Liver (tissue), 8 donors: ENCODE measurements at regions not wholly inside any gene's neighbourhood (a gene's known extent, or its start where the extent isn't known, plus 50 kb on each side); places are given as distances from the start of the nearest gene placed in this dataset.

Source experiments
- DNase-seq: peaks from one replicate; pipeline ENCODE4 v3.0.0-alpha.2; 2017; ENCODE audit warnings: low spot score
- H3K27ac ChIP-seq, 2 donors: one replicate each; pipeline ENCODE4 v1.7.0; 2013; ENCODE audit warnings: inconsistent platforms in 2 of 2, low read length in 2 of 2, control low read depth in 1 of 2, low read depth in 1 of 2, mild to moderate bottlenecking in 1 of 2
- H3K27me3 ChIP-seq, 4 donors: one replicate each; pipeline versions ENCODE4 v1.6.1 to v1.7.0; 2013; ENCODE audit warnings: low read length in 3 of 4, inconsistent platforms in 1 of 4, mild to moderate bottlenecking in 1 of 4, moderate library complexity in 1 of 4; ENCODE audit not compliant: control insufficient read depth in 4 of 4, insufficient read depth in 4 of 4
- H3K36me3 ChIP-seq, 4 donors: one replicate each; pipeline versions ENCODE4 v1.6.1 to v1.7.0; 2013; ENCODE audit warnings: low read length in 3 of 4, mild to moderate bottlenecking in 3 of 4, low read depth in 1 of 4, moderate library complexity in 1 of 4; ENCODE audit not compliant: control insufficient read depth in 4 of 4, insufficient read depth in 3 of 4
- H3K4me1 ChIP-seq, 4 donors: one replicate each; pipeline versions ENCODE4 v1.6.1 to v1.7.0; 2013; ENCODE audit warnings: low read length in 3 of 4, mild to moderate bottlenecking in 3 of 4, moderate library complexity in 1 of 4; ENCODE audit not compliant: control insufficient read depth in 4 of 4, insufficient read depth in 4 of 4
- H3K4me3 ChIP-seq, 3 donors: one replicate each; pipeline versions ENCODE4 v1.6.1 to v1.7.0; 2013; ENCODE audit warnings: low read length in 3 of 3, control low read depth in 1 of 3, low read depth in 1 of 3, mild to moderate bottlenecking in 1 of 3
- H3K9ac ChIP-seq, 2 donors: one replicate each; pipeline ENCODE4 v1.7.0; 2013; ENCODE audit warnings: low read length in 2 of 2, mild to moderate bottlenecking in 2 of 2, moderate library complexity in 2 of 2, control low read depth in 1 of 2, low read depth in 1 of 2
- H3K9me3 ChIP-seq, 4 donors: one replicate each; pipeline versions ENCODE4 v1.6.1 to v1.7.0; 2013; ENCODE audit warnings: low read length in 3 of 4; ENCODE audit not compliant: control insufficient read depth in 4 of 4
- CTCF ChIP-seq: fragments of 150-350 bp; IDR thresholded peaks from 2 replicates; pipeline ENCODE4 v1.5.1; 2017; ENCODE audit warnings: improper control_type of control experiment, low read depth, low read length; ENCODE audit not compliant: missing input control
- EGR1 ChIP-seq, 2 donors: IDR thresholded peaks; 2 replicates each; pipeline ENCODE4 v1.6.1; 2016 to 2018; ENCODE audit warnings: antibody characterized with exemption in 2 of 2, low read depth in 2 of 2
- GABPA ChIP-seq, 2 donors: IDR thresholded peaks in 1 of 2; conservative IDR thresholded peaks in 1 of 2; 2 replicates each; pipeline ENCODE4 v1.6.1; 2016; ENCODE audit warnings: antibody characterized with exemption in 2 of 2, mild to moderate bottlenecking in 1 of 2, moderate library complexity in 1 of 2
- HNF4A ChIP-seq, 2 donors: conservative IDR thresholded peaks; 2 replicates each; pipeline ENCODE4 v1.6.1; 2016; ENCODE audit warnings: antibody characterized with exemption in 2 of 2, mild to moderate bottlenecking in 2 of 2
- JUND ChIP-seq, 2 donors: IDR thresholded peaks; 2 replicates each; pipeline ENCODE4 v1.6.1; 2016; ENCODE audit warnings: antibody characterized with exemption in 2 of 2
- MAX ChIP-seq: IDR thresholded peaks from 2 replicates; pipeline ENCODE4 v1.6.1; 2016; ENCODE audit warnings: antibody characterized with exemption
- RAD21 ChIP-seq, 2 donors: IDR thresholded peaks; 2 replicates each; pipeline ENCODE4 v1.6.1; 2016; ENCODE audit warnings: antibody characterized with exemption in 2 of 2, mild to moderate bottlenecking in 2 of 2
- REST ChIP-seq: IDR thresholded peaks from 2 replicates; pipeline ENCODE4 v1.6.1; 2016; ENCODE audit warnings: antibody characterized with exemption, mild to moderate bottlenecking
- RXRA ChIP-seq, 2 donors: IDR thresholded peaks; 2 replicates each; pipeline ENCODE4 v1.6.1; 2017 to 2018; ENCODE audit warnings: antibody characterized with exemption in 2 of 2, mild to moderate bottlenecking in 1 of 2
- TAF1 ChIP-seq: conservative IDR thresholded peaks from 2 replicates; pipeline ENCODE4 v1.6.1; 2016; ENCODE audit warnings: antibody characterized with exemption, mild to moderate bottlenecking
- WGBS: extraction: QIAGEN DNeasy Blood & Tissue Kit; methylation state at CpG from one replicate; pipeline ENCODE4 v1.1.7; 2013; 5-methylcytosine and 5-hydroxymethylcytosine counted together
- donor health status: healthy.
- donor health status: healthy.
- donor health status: healthy.
- donor health status: healthy.
- donor health status: healthy.

- H3K9ac ChIP-seq, result no peak overlapping the region
- H3K27ac ChIP-seq, result no peak overlapping the region
- TF ChIP-seq TAF1, result no peak
- TF ChIP-seq JUND (IDR thresholded peaks at IDR 0.05), result no peak
- no peak for TF ChIP-seq RAD21 (IDR thresholded peaks at IDR 0.05)
- no peak for TF ChIP-seq HNF4A (conservative IDR thresholded peaks at IDR 0.05)
- no peak for TF ChIP-seq CTCF
- H3K27me3 ChIP-seq, result no peaks in the 10 kb centered on the region
- H3K4me1 ChIP-seq, result no peaks in the 10 kb centered on the region
- 54% methylated on average over 5 of the region's 5 CpGs for WGBS
- no peak overlapping the region for H3K4me3 ChIP-seq
- no peak for DNase-seq
- no peaks in the 10 kb centered on the region for H3K36me3 ChIP-seq
- H3K9me3 ChIP-seq, result no peaks in the 10 kb centered on the region
Observed at GRCh38 chr2:59892398-59892797, 661.1 kb downstream of the BCL11A start.

GRCh38 chr2:59889305-59889704 lies 664.1 kb downstream of the BCL11A start:
- 91% methylated on average over 8 of the region's 8 CpGs for whole genome bisulfite sequencing

More at GRCh38 chr2:59889305-59889704, 664.1 kb downstream of the BCL11A start:
- Histone ChIP-seq H3K9me3 (no peaks in the 10 kb centered on the region), H3K36me3 (no peaks in the 10 kb centered on the region), H3K27me3 (no peaks in the 10 kb centered on the region), H3K4me3 (no peak overlapping the region), H3K9ac (no peak overlapping the region), H3K4me1 (no peaks in the 10 kb centered on the region), H3K27ac (no peak overlapping the region)
- no peak for DNase-seq
- TF ChIP-seq MAX (no peak), RAD21 (IDR thresholded peaks at IDR 0.05) (no peak), RXRA (IDR thresholded peaks at IDR 0.05) (no peak), GABPA (IDR thresholded peaks at IDR 0.05 in 1 of 2, conservative IDR thresholded peaks at IDR 0.05 in 1 of 2) (no peak), HNF4A (conservative IDR thresholded peaks at IDR 0.05) (no peak), EGR1 (IDR thresholded peaks at IDR 0.05; ENCODE audit: low read depth in 2 of 2) (no peak), REST (no peak)
